Tibial nerve (tissue), 4 donors: ENCODE measurements at regions not wholly inside any gene's neighbourhood (a gene's known extent, or its start where the extent isn't known, plus 50 kb on each side); places are given as distances from the start of the nearest gene placed in this dataset.

Source experiments
- DNase-seq, 2 donors: peaks; one replicate each; pipeline ENCODE4 v3.0.0-alpha.2; 2019; ENCODE audit warnings: low spot score in 2 of 2
- H3K27ac ChIP-seq, 4 donors: fragments of 200-600 bp; sonication (generic) in 3 of 4; one replicate each; pipeline ENCODE4 v1.5.1; 2017 to 2019; ENCODE audit warnings: mild to moderate bottlenecking in 1 of 4
- H3K27me3 ChIP-seq, 2 donors: fragments of 200-600 bp; sonication (generic) in 1 of 2; one replicate each; pipeline versions ENCODE4 v1.5.1 to v1.6.0; 2017 to 2019
- H3K36me3 ChIP-seq, 3 donors: fragments of 200-600 bp; sonication (generic); one replicate each; pipeline ENCODE4 v1.5.1; 2018 to 2019
- H3K4me1 ChIP-seq, 4 donors: fragments of 200-600 bp; sonication (generic) in 3 of 4; one replicate each; pipeline ENCODE4 v1.5.1; 2017 to 2019
- H3K4me3 ChIP-seq, 4 donors: fragments of 200-600 bp; sonication (generic) in 3 of 4; one replicate each; pipeline ENCODE4 v1.5.1; 2017 to 2019; ENCODE audit warnings: mild to moderate bottlenecking in 1 of 4, moderate library complexity in 1 of 4
- H3K9me3 ChIP-seq, 4 donors: fragments of 200-600 bp; sonication (generic) in 3 of 4; one replicate each; pipeline ENCODE4 v1.5.1; 2017 to 2019
- CTCF ChIP-seq, 5 experiments: fragments of 200-600 bp in 3 of 5; fragments of 450-650 bp in 2 of 5; sonication (generic) in 3 of 5; IDR thresholded peaks; one replicate each; pipeline ENCODE4 v1.5.1; 2016 to 2019; ENCODE audit warnings: antibody characterized with exemption in 5 of 5, mild to moderate bottlenecking in 3 of 5, moderate library complexity in 2 of 5
- EP300 ChIP-seq, 2 donors: sonication (generic); formaldehyde crosslinking; IDR thresholded peaks; one replicate each; pipeline ENCODE4 v1.6.1; 2017; ENCODE audit warnings: antibody characterized with exemption in 2 of 2, mild to moderate bottlenecking in 1 of 2
- POLR2A ChIP-seq, 2 donors: fragments of 450-650 bp; IDR thresholded peaks; one replicate each; pipeline ENCODE4 v1.6.1; 2017; ENCODE audit warnings: antibody characterized with exemption in 2 of 2, mild to moderate bottlenecking in 2 of 2, moderate library complexity in 2 of 2
- WGBS, 2 donors: methylation state at CpG; one replicate each; pipeline ENCODE4 v1.1.5; 2018; 5-methylcytosine and 5-hydroxymethylcytosine counted together

- Histone ChIP-seq H3K27me3 (no peaks in the 10 kb centered on the region), H3K9me3 (peaks cover 0 to 4% (median 0%) of the 10 kb centered on the region in 4 donors), H3K36me3 (no peaks in the 10 kb centered on the region), H3K4me1 (peaks cover 0 to 8% (median 0%) of the 10 kb centered on the region in 4 donors), H3K27ac (no peak overlapping the region), H3K4me3 (no peak overlapping the region)
- 46 to 61% methylated on average over 2 of the region's 2 CpGs for WGBS, 2 donors
- DNase-seq: no peak
- TF ChIP-seq CTCF (IDR thresholded peaks at IDR 0.05) (no peak), EP300 (IDR thresholded peaks at IDR 0.05) (no peak), POLR2A (IDR thresholded peaks at IDR 0.05) (no peak)
Measured at GRCh38 chr6:112504621-112505020, 157.5 kb downstream of the RFPL4B start.

GRCh38 chr6:112511441-112511840, 164.3 kb downstream of the RFPL4B start:
- Histone ChIP-seq H3K36me3 (no peaks in the 10 kb centered on the region), H3K27me3 (no peaks in the 10 kb centered on the region), H3K4me1 (no peaks in the 10 kb centered on the region), H3K9me3 (peaks cover 0 to 7% (median 0%) of the 10 kb centered on the region in 4 donors), H3K4me3 (no peak overlapping the region), H3K27ac (no peak overlapping the region)
- WGBS, 2 donors: 91 to 93% methylated on average over 1 of the region's 1 CpG
- TF ChIP-seq EP300 (IDR thresholded peaks at IDR 0.05) (no peak), POLR2A (IDR thresholded peaks at IDR 0.05) (no peak), CTCF (IDR thresholded peaks at IDR 0.05) (no peak)
- DNase-seq: no peak

DNA sequence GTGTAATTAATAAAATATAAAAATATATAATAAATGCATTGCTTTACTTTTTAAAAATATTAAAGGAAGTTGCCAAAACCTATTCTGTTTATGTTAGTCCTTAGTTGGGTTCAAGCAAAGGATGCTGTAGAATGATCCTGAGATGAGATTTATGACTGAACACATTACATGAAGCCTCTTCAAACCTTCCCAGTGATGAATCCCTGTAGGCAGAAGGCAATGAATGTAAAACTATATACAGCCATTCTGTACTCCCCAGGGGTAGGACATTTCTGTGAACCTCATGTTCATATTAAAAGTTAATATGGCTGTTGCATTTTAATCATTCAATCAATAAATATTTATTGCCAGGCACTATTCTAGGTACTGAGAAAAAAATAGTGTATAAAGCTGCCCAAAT, 166.0 kb downstream of the RFPL4B start:
- DNase-seq: no peak
- no peak overlapping the region for H3K4me3 ChIP-seq
- TF ChIP-seq POLR2A (IDR thresholded peaks at IDR 0.05) (no peak), EP300 (IDR thresholded peaks at IDR 0.05) (no peak), CTCF (IDR thresholded peaks at IDR 0.05) (no peak)
- no peaks in the 10 kb centered on the region for H3K4me1 ChIP-seq
- no peaks in the 10 kb centered on the region for H3K27me3 ChIP-seq
- no peaks in the 10 kb centered on the region for H3K36me3 ChIP-seq
- no peak overlapping the region for H3K27ac ChIP-seq
- peaks cover 0 to 7% (median 0%) of the 10 kb centered on the region in 4 donors for H3K9me3 ChIP-seq

GRCh38 chr6:112522587-112522986, 175.5 kb downstream of the RFPL4B start:
- Histone ChIP-seq H3K27me3 (no peaks in the 10 kb centered on the region), H3K4me3 (no peak overlapping the region), H3K4me1 (no peaks in the 10 kb centered on the region), H3K36me3 (no peaks in the 10 kb centered on the region), H3K9me3 (no peaks in the 10 kb centered on the region), H3K27ac (no peak overlapping the region)
- TF ChIP-seq POLR2A (IDR thresholded peaks at IDR 0.05) (no peak), EP300 (IDR thresholded peaks at IDR 0.05) (no peak)
- no peak for DNase-seq
- 83 to 90% methylated on average over 4 of the region's 4 CpGs for WGBS, 2 donors

DNA sequence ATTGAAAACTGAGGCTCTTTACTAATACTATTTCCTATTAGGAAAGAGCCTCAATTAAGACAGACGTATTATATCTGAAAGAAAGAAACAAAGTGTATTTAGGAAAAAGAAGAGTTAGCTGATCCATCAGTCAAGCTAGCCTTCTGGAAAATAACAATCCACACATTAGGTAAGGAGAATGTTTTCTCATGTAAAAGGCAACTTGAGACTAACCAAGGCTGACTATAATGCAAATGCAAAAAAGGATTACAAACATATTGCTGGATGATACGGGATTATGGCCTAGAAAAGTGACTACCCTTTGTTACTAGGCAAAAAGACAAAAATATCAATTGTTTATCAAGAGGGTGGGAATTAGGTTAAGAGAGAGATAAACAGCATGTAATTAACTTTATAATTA, 176.9 kb downstream of the RFPL4B start:
- no peak for DNase-seq
- no peak for TF ChIP-seq POLR2A (IDR thresholded peaks at IDR 0.05)
- no peak for TF ChIP-seq EP300 (IDR thresholded peaks at IDR 0.05)
- TF ChIP-seq CTCF (IDR thresholded peaks at IDR 0.05): no peak
- Histone ChIP-seq H3K36me3 (no peaks in the 10 kb centered on the region), H3K4me3 (no peak overlapping the region), H3K27ac (no peak overlapping the region), H3K9me3 (no peaks in the 10 kb centered on the region), H3K27me3 (no peaks in the 10 kb centered on the region), H3K4me1 (no peaks in the 10 kb centered on the region)
- whole genome bisulfite sequencing, 2 donors: 82 to 92% methylated on average over 2 of the region's 2 CpGs

DNA sequence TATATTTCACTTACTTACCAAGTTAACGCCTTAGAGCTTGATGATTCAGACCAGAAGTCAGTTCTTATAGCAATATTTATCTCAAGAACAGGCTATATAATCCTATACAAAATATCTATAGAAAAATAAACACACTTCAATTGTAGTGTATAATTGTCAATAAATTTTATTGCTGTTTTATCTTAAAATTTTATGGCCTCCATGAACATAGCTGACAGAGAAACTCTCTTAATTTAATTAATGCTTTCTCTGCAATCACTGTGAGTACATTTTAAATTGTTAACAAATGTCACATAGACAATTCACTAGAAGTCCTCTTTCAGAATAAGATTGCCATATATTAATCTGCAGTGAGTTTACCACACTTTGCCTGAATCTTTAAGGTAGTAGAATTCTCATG, 178.6 kb downstream of the RFPL4B start:
- no peak overlapping the region for H3K4me3 ChIP-seq
- no peaks in the 10 kb centered on the region for H3K4me1 ChIP-seq
- DNase-seq: no peak
- H3K9me3 ChIP-seq: no peaks in the 10 kb centered on the region
- WGBS, 2 donors: 94 to 100% methylated on average over 1 of the region's 1 CpG
- no peak overlapping the region for H3K27ac ChIP-seq
- no peaks in the 10 kb centered on the region for H3K36me3 ChIP-seq
- no peak for TF ChIP-seq CTCF (IDR thresholded peaks at IDR 0.05)
- no peak for TF ChIP-seq EP300 (IDR thresholded peaks at IDR 0.05)
- no peak for TF ChIP-seq POLR2A (IDR thresholded peaks at IDR 0.05)
- H3K27me3 ChIP-seq: no peaks in the 10 kb centered on the region
